NCI-H2081 treated with DMSO at 0.1 percent for 48 hours (cell line): ENCODE measurements at regions not wholly inside any gene's neighbourhood (a gene's known extent, or its start where the extent isn't known, plus 50 kb on each side); places are given as distances from the start of the nearest gene placed in this dataset.
"Not testable (repeated sequence)": the region's sequence is repeated elsewhere in the genome, so short reads cannot be mapped to it uniquely, and the experiment has no call there.

Experiments used
- DNase-seq: peaks from one replicate; lab custom pipeline; 2025; lab: John Stamatoyannopoulos, UW

GRCh38 chr4:124890522-124890921 is 178.0 kb upstream of the ANKRD50 start:
- DNase-seq = no peak

DNA sequence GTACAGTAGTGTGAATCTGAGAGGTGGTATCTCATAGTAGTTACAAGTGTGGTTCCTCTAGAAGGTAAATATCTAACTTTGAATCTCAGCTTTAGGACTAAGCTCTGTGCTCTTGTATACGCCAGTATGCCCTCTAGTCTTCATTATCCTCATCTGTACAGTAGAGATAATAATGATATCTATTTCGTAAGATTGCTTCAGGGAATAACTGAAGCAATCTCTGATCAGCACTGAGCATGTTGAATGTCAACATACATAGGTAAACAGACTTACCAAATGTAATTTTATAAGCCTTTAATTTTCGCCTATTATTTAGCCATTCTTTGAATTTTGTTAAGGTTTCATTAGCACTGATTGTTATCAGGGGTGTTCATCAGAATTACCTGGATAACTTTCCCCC is 175.2 kb upstream of the ANKRD50 start:
- no peak for DNase-seq

- DNase-seq = no peak
Observed at GRCh38 chr4:124884316-124884715, 171.8 kb upstream of the ANKRD50 start.

DNA sequence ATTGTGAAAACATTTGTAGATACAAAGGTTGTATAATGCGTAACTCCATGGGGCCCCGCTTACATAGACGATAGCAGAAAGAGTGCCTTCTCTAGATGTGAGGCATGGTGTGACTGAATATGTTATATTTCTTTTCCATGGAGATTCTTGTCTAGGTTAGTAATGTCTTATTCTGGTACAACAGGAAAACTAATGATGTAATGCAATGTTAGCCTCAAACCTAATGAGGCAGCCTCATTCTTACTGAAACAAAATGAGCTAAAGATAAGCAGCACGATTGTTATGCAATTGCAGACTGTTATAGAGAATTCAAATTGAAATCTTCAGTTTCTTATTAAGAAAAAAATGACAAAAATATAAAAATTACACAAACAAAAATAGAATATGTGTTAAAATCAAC is 171.1 kb upstream of the ANKRD50 start:
- no peak for DNase-seq

DNA sequence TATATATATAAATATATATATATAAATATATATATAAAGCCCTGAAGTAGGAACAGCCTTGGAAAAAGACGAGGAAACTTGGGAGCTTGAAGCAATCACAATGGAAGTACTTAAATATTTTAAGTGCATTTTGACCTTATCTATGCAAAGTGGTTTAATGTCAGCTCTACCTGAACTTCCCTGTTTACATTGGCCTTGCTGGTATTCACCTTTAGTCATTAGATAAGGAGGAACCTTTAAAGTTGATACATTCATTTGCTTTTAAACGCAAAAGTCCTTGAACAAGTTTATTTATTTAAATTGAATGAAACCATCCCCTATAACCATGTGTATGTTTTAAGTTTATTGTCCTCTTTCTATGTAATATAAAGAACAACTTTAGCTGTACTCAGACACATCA is 166.7 kb upstream of the ANKRD50 start:
- DNase-seq = no peak

DNA sequence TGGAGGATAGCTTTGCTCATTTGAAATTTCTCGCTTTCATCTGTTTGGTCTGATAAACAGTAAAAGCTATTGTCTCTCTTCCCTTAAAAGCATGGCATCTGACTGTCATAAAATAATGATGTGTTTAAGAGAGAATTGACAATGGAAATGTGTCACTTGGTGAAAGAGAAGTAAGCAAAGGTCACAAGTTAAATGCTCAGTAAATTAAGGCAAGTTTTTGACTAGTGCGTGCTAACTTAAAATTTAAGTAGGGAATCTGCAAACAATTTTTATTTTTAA is 161.6 kb upstream of the ANKRD50 start:
- DNase-seq = no peak

DNA sequence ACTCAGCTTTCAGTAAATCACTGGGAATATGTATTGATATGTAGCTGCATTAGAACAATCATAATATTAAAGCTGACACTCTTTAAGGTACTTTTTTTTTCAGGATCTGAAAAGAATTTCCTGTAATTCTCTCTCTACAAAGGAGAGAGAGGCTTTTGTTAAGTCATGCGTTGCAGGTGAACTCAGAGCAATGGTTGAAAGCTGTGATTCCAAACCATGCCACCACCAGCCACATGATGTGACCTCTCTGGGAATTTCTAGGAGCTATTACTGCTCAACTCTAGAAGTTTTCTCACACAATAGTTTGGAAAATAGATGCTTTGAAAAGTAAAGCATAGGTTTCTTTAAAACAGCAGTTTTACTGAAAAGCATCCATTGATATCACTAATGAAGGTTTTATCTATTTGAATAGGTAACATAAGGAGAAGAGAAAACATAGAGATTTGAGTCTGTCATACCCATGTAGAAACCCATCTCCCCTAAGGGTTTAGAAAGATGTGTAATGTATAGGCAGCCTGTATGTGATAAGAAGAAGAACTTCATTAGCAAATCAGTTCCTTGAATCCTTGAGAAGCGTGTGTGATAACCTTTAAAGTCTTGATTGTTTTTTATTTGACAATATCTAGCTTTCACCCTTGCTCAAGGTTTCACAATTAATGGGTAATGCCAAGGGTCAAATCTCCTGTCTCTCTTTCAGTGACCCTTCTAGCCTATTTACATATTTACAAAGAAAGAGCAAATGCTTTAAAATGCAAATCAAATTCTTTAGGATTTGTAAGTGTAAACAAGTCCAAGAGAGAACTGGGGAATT is 161.0 kb upstream of the ANKRD50 start:
- DNase-seq = no peak

DNA sequence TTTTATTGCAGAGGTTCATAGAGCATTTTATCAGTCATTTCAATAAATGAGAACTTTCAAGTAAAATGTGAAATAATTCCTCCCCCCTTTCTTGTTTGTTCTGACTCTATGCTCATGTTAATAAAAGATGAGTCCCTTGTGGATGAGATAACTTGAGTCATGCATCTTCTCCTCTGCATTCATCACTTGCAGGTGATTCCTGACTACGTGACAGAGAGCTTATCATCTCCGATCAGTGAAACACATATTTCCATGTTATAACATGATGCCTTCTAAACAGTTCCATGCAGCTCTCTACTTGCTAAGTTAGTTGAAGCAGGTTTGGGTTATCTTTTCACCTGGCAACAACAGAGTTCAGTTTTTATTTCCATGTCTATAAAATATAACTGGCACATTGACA is 160.1 kb upstream of the ANKRD50 start:
- DNase-seq = no peak

- DNase-seq = no peak
Observed at GRCh38 chr4:124869961-124870495, 157.5 kb upstream of the ANKRD50 start.

GRCh38 chr4:124868495-124868894 is 156.0 kb upstream of the ANKRD50 start:
- no peak for DNase-seq

GRCh38 chr4:124867536-124867935 is 155.0 kb upstream of the ANKRD50 start:
- DNase-seq = no peak

DNA sequence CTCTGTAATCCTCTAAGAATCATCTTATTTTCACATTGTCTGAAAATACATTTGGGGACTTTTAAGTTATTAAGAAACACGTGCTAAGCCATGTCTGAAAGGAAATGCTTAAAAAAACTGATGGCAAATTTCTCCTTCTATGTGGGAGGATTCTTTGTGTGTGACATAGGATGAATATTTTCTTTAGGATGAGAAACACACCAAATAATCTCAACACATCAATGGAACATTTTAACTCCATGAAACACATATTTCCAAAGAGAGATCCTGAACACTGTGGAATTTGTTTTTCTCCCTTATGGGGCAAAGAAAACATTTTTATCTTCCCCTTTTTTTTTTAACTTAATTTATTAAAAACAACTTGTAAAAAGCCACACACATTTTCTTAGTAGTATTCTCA is 153.8 kb upstream of the ANKRD50 start:
- no peak for DNase-seq

GRCh38 chr4:124863040-124863545 is 150.6 kb upstream of the ANKRD50 start:
- DNase-seq = no peak

DNA sequence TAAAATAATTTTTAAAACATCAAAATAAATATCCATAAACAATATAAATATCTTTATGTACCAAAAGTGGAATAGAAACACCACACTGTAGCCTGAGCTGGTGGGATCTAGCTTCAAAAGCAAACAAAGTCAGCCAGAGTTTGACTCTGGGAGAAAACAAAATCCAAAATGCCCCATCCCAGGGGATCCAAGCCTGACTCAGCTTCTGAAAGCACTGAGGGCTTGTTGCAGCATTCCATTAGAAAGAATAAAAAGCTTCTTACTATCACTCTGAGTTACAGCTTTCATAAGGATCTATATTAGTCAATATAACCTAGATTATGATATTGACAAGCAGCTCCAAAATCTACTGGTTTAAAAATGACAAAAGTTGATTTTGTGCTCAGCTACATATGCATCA is 149.7 kb upstream of the ANKRD50 start:
- DNase-seq = no peak

- no peak for DNase-seq
Observed at GRCh38 chr4:124861761-124862160, 149.2 kb upstream of the ANKRD50 start.

DNA sequence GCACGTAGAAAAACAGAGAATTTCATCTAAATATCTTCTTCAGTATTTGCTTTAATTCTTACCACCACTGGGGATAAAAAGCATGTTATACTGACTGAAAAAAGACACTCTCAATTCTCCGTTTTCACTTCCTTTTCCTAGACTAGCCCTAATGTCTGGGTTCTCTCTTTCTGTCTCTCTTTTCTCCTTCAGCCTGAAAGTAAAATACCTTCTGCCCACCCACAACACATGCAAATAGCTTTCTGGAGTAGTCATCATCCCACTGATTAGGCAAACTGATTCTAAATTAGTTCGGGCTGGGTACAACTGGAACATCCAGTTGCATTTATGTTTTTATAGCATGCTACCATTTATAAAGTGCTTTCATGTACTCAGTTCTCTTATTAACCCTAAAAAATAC is 142.4 kb upstream of the ANKRD50 start:
- DNase-seq = no peak

DNA sequence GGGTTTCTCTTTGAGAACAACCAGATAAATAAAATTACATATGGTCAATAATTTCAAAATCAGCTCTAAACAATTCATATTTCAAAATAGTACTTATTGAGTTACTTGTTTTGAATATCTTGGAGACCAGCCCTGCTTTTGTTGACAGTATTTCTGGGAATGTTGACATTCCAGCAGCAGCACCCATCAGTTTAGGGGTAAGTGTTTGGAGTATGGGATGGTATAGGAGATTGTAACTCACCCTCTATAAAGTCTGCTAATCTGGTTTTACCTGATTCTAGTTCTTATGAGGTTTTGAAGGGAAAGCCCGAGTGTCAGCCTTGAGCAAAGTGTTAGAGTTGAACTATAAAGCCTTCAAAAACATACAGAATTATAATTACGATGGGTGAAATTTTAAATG is 139.2 kb upstream of the ANKRD50 start:
- no peak for DNase-seq

DNA sequence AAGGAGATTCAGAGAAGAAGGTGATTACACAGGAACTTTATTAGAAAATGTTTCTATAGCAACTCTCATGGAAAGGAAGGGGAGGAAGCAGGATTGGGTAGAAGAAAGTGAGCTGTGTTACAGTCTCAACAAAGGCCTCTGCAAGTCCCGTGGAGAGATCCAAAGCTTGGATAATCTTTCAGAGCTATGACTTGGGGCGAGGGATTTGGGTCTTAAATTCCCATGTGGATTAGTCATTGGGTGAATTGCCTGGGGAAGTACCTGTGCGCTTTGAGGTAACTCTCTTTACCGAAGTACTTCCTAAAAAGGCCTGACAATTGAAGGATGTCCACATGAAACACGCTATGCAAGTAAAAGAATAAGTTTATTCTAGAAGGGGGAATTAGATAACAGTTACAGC is 133.8 kb upstream of the ANKRD50 start:
- no peak for DNase-seq

GRCh38 chr4:124839786-124840390 is 127.4 kb upstream of the ANKRD50 start:
- DNase-seq = no peak

- DNase-seq = no peak
Observed at GRCh38 chr4:124833831-124834505, 121.4 kb upstream of the ANKRD50 start.

DNA sequence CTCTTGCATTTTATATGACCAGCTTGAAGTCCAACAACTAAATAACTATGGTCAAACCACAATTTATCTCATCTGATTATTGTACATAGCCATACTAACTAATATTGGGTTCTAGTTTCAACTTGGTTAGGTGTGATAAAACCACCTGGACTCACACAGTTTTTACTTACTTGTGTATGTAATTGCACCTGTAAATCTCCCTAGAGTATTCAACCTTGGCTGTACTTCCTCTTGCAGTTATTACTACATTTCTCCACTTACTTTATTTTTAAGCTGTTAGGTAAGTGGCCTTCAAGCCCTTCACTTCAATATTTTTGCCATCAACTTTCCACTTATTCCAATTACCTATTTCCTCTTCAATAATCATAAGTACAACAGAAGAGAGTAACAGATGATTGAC is 115.8 kb upstream of the ANKRD50 start:
- no peak for DNase-seq

DNA sequence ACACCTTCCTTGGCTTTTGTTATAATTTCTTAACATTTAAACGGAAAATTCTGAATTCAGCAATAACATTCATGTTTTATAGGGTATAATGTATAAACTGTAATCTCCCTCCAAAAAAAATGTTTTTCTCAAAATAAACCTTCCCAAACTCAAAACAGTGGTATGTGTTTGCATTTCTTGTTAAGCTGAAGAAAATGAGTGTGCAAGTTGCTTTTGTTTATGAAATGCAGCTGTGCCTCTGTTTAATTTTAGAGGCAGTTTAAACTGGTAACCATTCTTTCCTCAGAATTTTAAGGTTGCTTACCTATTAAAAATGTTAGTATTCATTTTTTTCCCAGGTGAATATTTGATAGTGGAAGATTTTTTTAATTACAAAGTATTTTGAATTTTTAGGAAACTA is 105.0 kb upstream of the ANKRD50 start:
- DNase-seq = no peak

DNA sequence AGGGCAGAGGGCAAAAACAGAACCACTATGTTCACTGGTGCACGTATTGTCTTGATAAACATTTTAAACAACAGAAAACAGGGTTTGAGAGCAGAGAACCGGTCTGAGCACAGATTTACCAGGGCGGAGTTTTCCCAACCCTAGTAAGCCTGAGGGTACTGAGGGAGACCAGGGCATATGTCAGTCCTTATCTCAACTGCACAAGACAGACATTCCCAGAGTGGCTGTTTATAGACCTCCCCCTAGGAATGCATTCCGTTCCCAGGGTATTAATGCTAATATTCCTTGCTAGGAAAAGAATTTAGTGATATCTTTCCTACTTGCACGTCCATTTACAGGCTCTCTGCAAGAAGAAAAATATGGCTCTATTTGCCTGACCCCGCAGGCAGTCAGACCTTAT is 99.7 kb upstream of the ANKRD50 start:
- not testable (repeated sequence) for DNase-seq
